Transverse colon (tissue), 4 donors: ENCODE measurements at regions not wholly inside any gene's neighbourhood (a gene's known extent, or its start where the extent isn't known, plus 50 kb on each side); places are given as distances from the start of the nearest gene placed in this dataset.

Experiments
- DNase-seq: peaks from one replicate; pipeline ENCODE4 v3.0.0-alpha.2; 2019
- H3K27ac ChIP-seq, 4 donors: fragments of 200-600 bp; sonication (generic); 2 replicates each; pipeline ENCODE4 v1.5.1; 2016 to 2018; ENCODE audit warnings: inconsistent platforms in 4 of 4
- H3K27me3 ChIP-seq: fragments of 200-600 bp; sonication (generic); 2 replicates; pipeline ENCODE4 v1.5.1; 2017; ENCODE audit warnings: inconsistent platforms
- H3K36me3 ChIP-seq, 4 donors: fragments of 200-600 bp; sonication (generic); 2 replicates each; pipeline ENCODE4 v1.5.1; 2017 to 2019; ENCODE audit warnings: inconsistent platforms in 4 of 4
- H3K4me1 ChIP-seq, 4 donors: fragments of 200-600 bp; sonication (generic); 2 replicates each; pipeline ENCODE4 v1.5.1; 2017 to 2020; ENCODE audit warnings: inconsistent platforms in 4 of 4
- H3K4me3 ChIP-seq, 4 donors: fragments of 200-600 bp; sonication (generic); 1 replicate in 1 of 4; 2 replicates in 3 of 4; pipeline versions ENCODE4 v1.5.1 to v1.6.1; 2017 to 2019; ENCODE audit warnings: inconsistent platforms in 4 of 4
- H3K9me3 ChIP-seq, 2 donors: fragments of 200-600 bp; sonication (generic); 2 replicates each; pipeline ENCODE4 v1.5.1; 2017 to 2019; ENCODE audit warnings: inconsistent platforms in 2 of 2
- CTCF ChIP-seq, 5 experiments: fragments of 200-600 bp in 3 of 5; fragments of 450-650 bp in 2 of 5; sonication (generic) in 3 of 5; IDR thresholded peaks; 1 replicate in 2 of 5; 2 replicates in 3 of 5; pipeline ENCODE4 v1.5.1; 2016 to 2017; ENCODE audit warnings: antibody characterized with exemption in 5 of 5, inconsistent platforms in 3 of 5, mild to moderate bottlenecking in 2 of 5, moderate library complexity in 1 of 5
- EP300 ChIP-seq: sonication (generic); formaldehyde crosslinking; IDR thresholded peaks from one replicate; pipeline ENCODE4 v1.6.1; 2017; ENCODE audit warnings: antibody characterized with exemption, low read depth
- POLR2A ChIP-seq: fragments of 450-650 bp; IDR thresholded peaks from one replicate; pipeline ENCODE4 v1.6.1; 2016; ENCODE audit warnings: antibody characterized with exemption, mild to moderate bottlenecking, moderate library complexity
- POLR2AphosphoS5 ChIP-seq, 3 donors: sonication (generic); formaldehyde crosslinking; IDR thresholded peaks; one replicate each; pipeline ENCODE4 v1.6.1; 2016; ENCODE audit warnings: antibody characterized with exemption in 3 of 3
- WGBS, 2 donors: methylation state at CpG; one replicate each; pipeline ENCODE4 v1.1.5; 2018; ENCODE audit warnings: low coverage in 1 of 2; 5-methylcytosine and 5-hydroxymethylcytosine counted together
- in situ Hi-C, 4 donors: fragments of 200-750 bp; cut with MboI; loops; one replicate each; pipeline versions ENCODE4 v1.15.0 to v1.15.1; 2017; ENCODE audit warnings: low sequenced_read_pairs in 3 of 4, low pct_ligation_motif_present in 1 of 4, low pct_unique_long_range_greater_than_20kb in 1 of 4
- intact Hi-C: fragments of 100-400 bp; cut with DNase I; formaldehyde crosslinking; loops from one replicate; pipeline ENCODE4 v1.15.1; 2023; ENCODE audit warnings: low total_unique reads

GRCh38 chr4:26021417-26022345 lies 107.7 kb downstream of the SMIM20 start:
- peak overlapping the region; percentile 22 to 78 (median 59) for H3K27ac ChIP-seq
- H3K4me3 ChIP-seq: no peak overlapping the region
- intact Hi-C loops: no loop called here
- in situ Hi-C loops: no loop called here
- no peaks in the 10 kb centered on the region for H3K9me3 ChIP-seq
- no peaks in the 10 kb centered on the region for H3K27me3 ChIP-seq
- peaks cover 9 to 23% (median 16%) of the 10 kb centered on the region in 4 donors for H3K4me1 ChIP-seq
- H3K36me3 ChIP-seq: no peaks in the 10 kb centered on the region
- no peak for DNase-seq
- no peak for TF ChIP-seq EP300
- TF ChIP-seq POLR2A: no peak
- no peak for TF ChIP-seq CTCF (IDR thresholded peaks at IDR 0.05)
- no peak for TF ChIP-seq POLR2AphosphoS5 (IDR thresholded peaks at IDR 0.05)
- 18 to 32% methylated on average over 6 to 8 of the region's 8 CpGs for WGBS, 2 donors

DNA sequence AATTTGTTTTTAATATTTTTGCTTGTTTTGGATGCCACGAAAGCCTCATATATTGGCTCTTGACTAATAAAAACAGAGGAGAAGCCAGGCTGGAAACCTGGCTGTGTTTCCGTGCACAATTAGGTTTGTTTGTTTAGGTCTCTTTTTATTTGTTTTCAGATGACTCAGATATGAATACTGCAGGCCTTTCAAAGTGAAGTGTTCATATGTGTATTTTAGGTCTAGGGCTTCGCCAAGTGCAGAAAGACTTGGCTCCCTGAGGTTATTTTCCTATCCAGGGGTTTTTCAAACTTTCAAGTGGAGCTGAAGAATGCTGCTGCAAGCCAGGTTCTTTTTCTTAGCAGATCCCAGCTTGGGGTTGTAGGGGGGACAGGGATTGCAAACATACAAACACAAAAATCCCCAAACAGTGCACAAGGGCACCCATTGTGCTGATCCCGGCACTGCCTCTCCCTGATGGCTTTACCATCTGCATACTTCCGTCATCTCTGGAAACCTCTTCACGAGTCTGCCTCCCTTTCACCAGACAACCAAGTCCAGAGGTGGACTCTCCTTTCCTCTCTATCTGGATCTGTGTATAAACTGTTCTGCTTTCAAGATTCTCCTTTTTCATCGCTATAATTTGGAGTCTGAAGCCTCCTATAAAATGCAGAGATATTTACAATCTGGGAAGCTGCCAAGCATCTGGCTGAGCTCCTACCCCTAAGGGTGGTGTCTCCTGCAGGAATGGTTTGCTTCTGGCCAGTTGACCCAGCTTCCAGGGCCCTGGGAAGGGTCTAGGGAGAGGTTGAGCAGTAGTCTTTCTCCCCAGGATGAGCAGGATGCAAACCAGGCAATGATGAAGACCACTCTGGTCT lies 108.6 kb downstream of the SMIM20 start:
- no peaks in the 10 kb centered on the region for H3K9me3 ChIP-seq
- H3K4me1 ChIP-seq: peaks cover 9 to 23% (median 16%) of the 10 kb centered on the region in 4 donors
- intact Hi-C loops: no loop called here
- DNase-seq: no peak
- no peaks in the 10 kb centered on the region for H3K27me3 ChIP-seq
- H3K27ac ChIP-seq: peak overlapping the region; percentile 45 to 78 (median 59)
- no peak overlapping the region for H3K4me3 ChIP-seq
- WGBS, 2 donors: 24 to 27% methylated on average over 3 to 7 of the region's 7 CpGs
- in situ Hi-C loops: no loop called here
- no peak for TF ChIP-seq POLR2AphosphoS5 (IDR thresholded peaks at IDR 0.05)
- H3K36me3 ChIP-seq: no peaks in the 10 kb centered on the region

DNA sequence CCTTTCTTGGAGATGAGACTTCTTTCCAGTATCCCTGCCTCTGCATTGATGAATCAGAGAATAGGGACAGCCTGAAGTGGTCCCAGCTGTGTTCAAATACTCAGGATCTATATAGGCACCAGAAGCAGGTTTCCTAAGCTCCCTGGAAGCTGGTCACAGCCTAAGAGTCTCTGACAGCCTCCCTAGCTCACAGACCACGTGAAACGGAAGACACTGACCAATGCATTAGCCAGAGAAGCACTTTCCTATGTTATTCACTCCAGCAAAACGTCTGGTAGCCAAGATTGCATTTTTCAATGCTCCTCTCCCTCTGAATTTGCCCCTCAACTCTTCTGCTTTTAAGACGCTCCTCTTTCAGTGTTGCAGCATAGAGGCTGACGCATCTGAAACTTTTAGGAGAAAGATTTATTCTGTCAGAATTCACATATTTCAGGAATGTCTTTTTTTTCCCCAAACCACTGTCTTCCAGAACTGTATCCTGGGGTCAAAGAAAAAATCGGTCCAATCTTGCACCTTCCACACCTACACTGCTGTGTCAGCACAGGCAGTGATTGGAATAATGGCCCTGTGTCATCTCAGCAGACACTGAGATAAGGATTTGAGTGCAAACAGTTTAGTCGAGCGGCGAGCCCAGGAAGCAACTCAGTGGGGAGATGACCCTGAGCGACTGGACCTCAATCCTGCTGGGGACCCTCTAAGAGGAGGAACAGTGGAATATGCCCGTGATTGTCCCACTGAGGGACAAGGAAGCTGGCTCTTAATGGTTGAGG lies 109.4 kb downstream of the SMIM20 start:
- in situ Hi-C loops (no loop called here), intact Hi-C loops (no loop called here)
- H3K9me3 ChIP-seq: no peaks in the 10 kb centered on the region
- TF ChIP-seq POLR2AphosphoS5 (IDR thresholded peaks at IDR 0.05): no peak
- TF ChIP-seq POLR2A: no peak
- TF ChIP-seq EP300: no peak
- no peak for TF ChIP-seq CTCF (IDR thresholded peaks at IDR 0.05)
- no peak overlapping the region for H3K4me3 ChIP-seq
- DNase-seq: no peak
- no peaks in the 10 kb centered on the region for H3K36me3 ChIP-seq
- peak overlapping the region; percentile 45 to 78 (median 59) for H3K27ac ChIP-seq
- WGBS, 2 donors: 30 to 58% methylated on average over 3 to 11 of the region's 11 CpGs
- H3K4me1 ChIP-seq: peaks cover 9 to 23% (median 16%) of the 10 kb centered on the region in 4 donors
- H3K27me3 ChIP-seq: no peaks in the 10 kb centered on the region

DNA sequence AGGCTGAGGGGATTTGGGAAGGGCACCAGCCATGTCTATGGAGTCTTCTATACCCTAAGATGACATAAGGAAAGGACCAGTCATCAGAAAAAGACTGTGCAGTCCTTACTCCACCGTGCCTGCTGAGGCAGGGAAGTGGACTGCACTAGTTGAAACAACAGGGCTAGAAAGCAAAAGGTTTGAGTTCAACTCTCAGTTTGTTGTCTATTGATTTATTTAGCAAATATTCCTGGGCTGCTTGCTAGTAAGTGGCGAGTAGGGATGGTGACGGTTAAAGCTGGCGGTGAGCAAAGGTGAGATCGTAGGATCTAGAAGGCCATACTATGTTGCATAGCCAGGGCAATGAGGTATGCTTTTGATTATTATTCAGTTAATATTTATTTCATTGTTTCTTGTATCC lies 110.1 kb downstream of the SMIM20 start:
- Histone ChIP-seq H3K9me3 (no peaks in the 10 kb centered on the region), H3K36me3 (no peaks in the 10 kb centered on the region), H3K4me3 (no peak overlapping the region), H3K27ac (no peak overlapping the region), H3K4me1 (peaks cover 15 to 29% (median 16%) of the 10 kb centered on the region in 4 donors), H3K27me3 (no peaks in the 10 kb centered on the region)
- no peak for TF ChIP-seq POLR2A
- TF ChIP-seq POLR2AphosphoS5 (IDR thresholded peaks at IDR 0.05): no peak
- no peak for TF ChIP-seq CTCF (IDR thresholded peaks at IDR 0.05)
- no peak for TF ChIP-seq EP300
- DNase-seq: no peak
- in situ Hi-C loops (no loop called here), intact Hi-C loops (no loop called here)
- WGBS, 2 donors: 82 to 95% methylated on average over 4 to 5 of the region's 5 CpGs
